Panc1 (cell line): ENCODE measurements at regions not wholly inside any gene's neighbourhood (a gene's known extent, or its start where the extent isn't known, plus 50 kb on each side); places are given as distances from the start of the nearest gene placed in this dataset.

Experiments
- ATAC-seq: fragments of 200-7000 bp; cut with Tn5 transposase; 2 replicates; pipeline ENCODE4 v1.9.1; 2020; ENCODE audit warnings: mild to moderate bottlenecking, moderate library complexity
- BruUV-seq: library from RNA; stranded (reverse); fragments of 400-500 nt; replicated peaks from 2 replicates; lab custom pipeline; 2021; lab: Mats Ljungman, UMichigan
- CTCF ChIA-PET: fragments of 300-600 bp; sonication (Branson Sonifier 250); formaldehyde crosslinking; loops from one replicate; lab custom pipeline; 2022; ENCODE audit warnings: antibody characterized with exemption; lab: Charles Lee
- POLR2A ChIA-PET: fragments of 300-600 bp; sonication (Branson Sonifier 250); formaldehyde crosslinking; loops from one replicate; lab custom pipeline; 2022; ENCODE audit warnings: antibody characterized with exemption; lab: Charles Lee
- DNase-seq: peaks from one replicate; pipeline ENCODE4 v3.0.0-alpha.2; 2010; ENCODE audit warnings: low read depth, low spot score
- H3K27ac ChIP-seq: 2 replicates; pipeline ENCODE4 v1.5.1; 2011; ENCODE audit warnings: mild to moderate bottlenecking, low read length, inconsistent platforms
- H3K27me3 ChIP-seq: fragments of 200-500 bp; sonication (Bioruptor generic); 2 replicates; pipeline ENCODE4 v1.6.0; 2014; ENCODE audit warnings: low read length, inconsistent platforms; ENCODE audit not compliant: control insufficient read depth, insufficient read depth
- H3K36me3 ChIP-seq: fragments of 200-500 bp; sonication (Bioruptor generic); 2 replicates; pipeline ENCODE4 v1.5.1; 2014; ENCODE audit warnings: inconsistent platforms, mild to moderate bottlenecking, low read length, moderate library complexity; ENCODE audit not compliant: control insufficient read depth, insufficient read depth
- H3K4me1 ChIP-seq: 2 replicates; pipeline ENCODE4 v1.5.1; 2011; ENCODE audit warnings: inconsistent platforms, mild to moderate bottlenecking, low read length, moderate library complexity; ENCODE audit not compliant: control insufficient read depth, insufficient read depth
- H3K4me3 ChIP-seq, 2 experiments: 2 replicates each; pipeline ENCODE4 v1.5.1; 2011 to 2012; ENCODE audit warnings: low read depth in 2 of 2, low read length in 2 of 2, mild to moderate bottlenecking in 2 of 2, inconsistent platforms in 1 of 2, moderate library complexity in 1 of 2
- H3K9me3 ChIP-seq: fragments of 200-500 bp; sonication (Bioruptor generic); 2 replicates; pipeline ENCODE4 v1.5.1; 2014; ENCODE audit warnings: low read depth, mild to moderate bottlenecking, inconsistent platforms, low read length, moderate library complexity; ENCODE audit not compliant: control insufficient read depth, insufficient read depth
- CTCF ChIP-seq: fragments of 450-650 bp; IDR thresholded peaks from 2 replicates; pipeline ENCODE4 v1.5.1; 2017; ENCODE audit warnings: mild to moderate bottlenecking
- POLR2AphosphoS5 ChIP-seq: IDR thresholded peaks from 2 replicates; pipeline ENCODE4 v1.6.1; 2012; ENCODE audit warnings: mild to moderate bottlenecking, low read depth, low read length, moderate library complexity
- REST ChIP-seq, 2 experiments: IDR thresholded peaks; 2 replicates each; pipeline ENCODE4 v1.6.1; 2011 to 2012; ENCODE audit warnings: low read depth in 2 of 2, control low read depth in 1 of 2, low read length in 1 of 2, mild to moderate bottlenecking in 1 of 2, moderate library complexity in 1 of 2; ENCODE audit not compliant: insufficient read depth in 1 of 2
- SIN3A ChIP-seq: IDR thresholded peaks from 2 replicates; pipeline ENCODE4 v1.6.1; 2012; ENCODE audit warnings: low read depth, mild to moderate bottlenecking, low read length, moderate library complexity, borderline replicate concordance; ENCODE audit not compliant: insufficient read depth
- TCF7L2 ChIP-seq: IDR thresholded peaks from 2 replicates; pipeline ENCODE4 v1.6.1; 2011; ENCODE audit warnings: mild to moderate bottlenecking, low read depth, low read length, inconsistent platforms
- in situ Hi-C: cut with HindIII; loops from 2 replicates; pipeline ENCODE4 v1.10.0; 2016; ENCODE audit warnings: low sequenced_read_pairs, low pct_unique_long_range_greater_than_20kb
- intact Hi-C: fragments of 100-400 bp; cut with micrococcal nuclease; formaldehyde crosslinking; loops from one replicate; pipeline ENCODE4 v1.10.0; 2022; ENCODE audit not compliant: unreplicated experiment

- Histone ChIP-seq H3K27ac (no peak overlapping the region), H3K4me1 (no peaks in the 10 kb centered on the region), H3K4me3 (no peak overlapping the region), H3K27me3 (no peaks in the 10 kb centered on the region; the same call in 1 of the 2 replicates), H3K9me3 (no peaks in the 10 kb centered on the region), H3K36me3 (no peaks in the 10 kb centered on the region)
- ATAC-seq (no peak), DNase-seq (no peak)
- ChIA-PET POLR2A (interaction anchor here (0.8 kb wide), 1 partner anchor 127 kb away, joined by 5 read pairs; no protein-coding TSS in a partner anchor), CTCF (no interaction called here)
- intact Hi-C loops, result no loop called here
- in situ Hi-C loops, result no loop called here
- TF ChIP-seq TCF7L2 (no peak), CTCF (no peak), REST (IDR thresholded peaks at IDR 0.05; ENCODE audit: insufficient read depth in 1 of 2, low read depth in 2 of 2, low read length in 1 of 2) (no peak), POLR2AphosphoS5 (no peak), SIN3A (no peak)
- no TSS peak for BruUV-seq
Measured at GRCh38 chr5:61886214-61886613, 419.8 kb upstream of the KIF2A start.

- Histone ChIP-seq H3K36me3 (no peaks in the 10 kb centered on the region), H3K27ac (no peak overlapping the region), H3K4me1 (no peaks in the 10 kb centered on the region), H3K4me3 (no peak overlapping the region), H3K9me3 (no peaks in the 10 kb centered on the region), H3K27me3 (no peaks in the 10 kb centered on the region; the same call in 1 of the 2 replicates)
- intact Hi-C loops, result no loop called here
- ChIA-PET POLR2A (no interaction called here), CTCF (no interaction called here)
- TF ChIP-seq POLR2AphosphoS5 (no peak), SIN3A (no peak), TCF7L2 (no peak), CTCF (no peak), REST (IDR thresholded peaks at IDR 0.05; ENCODE audit: insufficient read depth in 1 of 2, low read depth in 2 of 2, low read length in 1 of 2) (no peak)
- in situ Hi-C loops, result no loop called here
- no TSS peak for BruUV-seq
- no peak for DNase-seq
- no peak for ATAC-seq
Measured at GRCh38 chr5:61887271-61887670, 418.7 kb upstream of the KIF2A start.
